HG02759 (cell line): ENCODE measurements at regions not wholly inside any gene's neighbourhood (a gene's known extent, or its start where the extent isn't known, plus 50 kb on each side); places are given as distances from the start of the nearest gene placed in this dataset.
"Not testable (repeated sequence)": the region's sequence is repeated elsewhere in the genome, so short reads cannot be mapped to it uniquely, and the experiment has no call there.

Experiments used
- ATAC-seq: cut with Tn5 transposase; IDR thresholded peaks from one replicate; pipeline ENCODE4 v1.9.1; 2021; ENCODE audit warnings: mild to moderate bottlenecking, moderate library complexity; ENCODE audit not compliant: unreplicated experiment

- no peak for ATAC-seq
Observed at GRCh38 chr3:87109465-87109864, 117.6 kb upstream of the CHMP2B start.

- ATAC-seq = no peak
Observed at GRCh38 chr3:87101861-87102625, 111.1 kb upstream of the VGLL3 start.

- not testable (repeated sequence) for ATAC-seq
Observed at GRCh38 chr3:87097733-87098132, 106.8 kb upstream of the VGLL3 start.

GRCh38 chr3:87090631-87091030 is 99.7 kb upstream of the VGLL3 start:
- no peak for ATAC-seq

- peak; percentile 70 for ATAC-seq
Observed at GRCh38 chr3:87088993-87089841, 98.3 kb upstream of the VGLL3 start.

GRCh38 chr3:87088430-87088992 is 97.6 kb upstream of the VGLL3 start:
- no peak for ATAC-seq

- ATAC-seq = no peak
Observed at GRCh38 chr3:87084868-87085267, 93.9 kb upstream of the VGLL3 start.

GRCh38 chr3:87082796-87083440 is 92.0 kb upstream of the VGLL3 start:
- ATAC-seq = peak; percentile 81

- ATAC-seq = no peak
Observed at GRCh38 chr3:87077355-87077754, 86.4 kb upstream of the VGLL3 start.

- ATAC-seq = no peak
Observed at GRCh38 chr3:87076946-87077345, 86.0 kb upstream of the VGLL3 start.

- ATAC-seq = no peak
Observed at GRCh38 chr3:87073496-87074145, 82.7 kb upstream of the VGLL3 start.

- no peak for ATAC-seq
Observed at GRCh38 chr3:87072446-87072845, 81.5 kb upstream of the VGLL3 start.

GRCh38 chr3:87069971-87070370 is 79.0 kb upstream of the VGLL3 start:
- no peak for ATAC-seq

- ATAC-seq = no peak
Observed at GRCh38 chr3:87069021-87069420, 78.1 kb upstream of the VGLL3 start.

- no peak for ATAC-seq
Observed at GRCh38 chr3:87062685-87063084, 71.7 kb upstream of the VGLL3 start.

- no peak for ATAC-seq
Observed at GRCh38 chr3:87057474-87057873, 66.5 kb upstream of the VGLL3 start.

- no peak for ATAC-seq
Observed at GRCh38 chr3:87053553-87053952, 62.6 kb upstream of the VGLL3 start.

GRCh38 chr3:87052499-87053260 is 61.7 kb upstream of the VGLL3 start:
- no peak for ATAC-seq

- no peak for ATAC-seq
Observed at GRCh38 chr3:87047852-87048251, 56.9 kb upstream of the VGLL3 start.

- ATAC-seq = no peak
Observed at GRCh38 chr3:87046241-87046640, 55.3 kb upstream of the VGLL3 start.
